ENCODE measurements at regions not wholly inside any gene's neighbourhood (a gene's known extent, or its start where the extent isn't known, plus 50 kb on each side); places are given as distances from the start of the nearest gene placed in this dataset.

- Histone ChIP-seq H3K79me2 (ENCODE audit: low read length) (no peaks in the 10 kb centered on the region), H3K4me1 (ENCODE audit: insufficient read depth, low read length) (no peaks in the 10 kb centered on the region), H3K9me2 (replicated peaks; ENCODE audit: low read length) (no peaks in the 10 kb centered on the region), H3K4me2 (ENCODE audit: low read length) (no peak overlapping the region), H3K4me3 (ENCODE audit: low read length) (no peak overlapping the region), H3K36me3 (ENCODE audit: low read depth, low read length) (no peaks in the 10 kb centered on the region), H3K9me3 (ENCODE audit: low read length) (no peaks in the 10 kb centered on the region), H3K27me3 (ENCODE audit: low read length) (no peaks in the 10 kb centered on the region), H4K20me1 (ENCODE audit: low read length) (no peaks in the 10 kb centered on the region), H2AFZ (ENCODE audit: low read length) (no peak overlapping the region), H3K27ac (ENCODE audit: low read length) (no peak overlapping the region), H3K9ac (ENCODE audit: low read length) (no peak overlapping the region), H3F3A (ENCODE audit: low read length, unreplicated experiment) (no peaks in the 10 kb centered on the region)
- no peak for TF ChIP-seq EZH2 (IDR thresholded peaks at IDR 0.05; ENCODE audit: low read length, unreplicated experiment)
- no peak for TF ChIP-seq EZH2phosphoT487 (IDR thresholded peaks at IDR 0.05; ENCODE audit: borderline replicate concordance, low read length)
- no peak for TF ChIP-seq CTCF (conservative IDR thresholded peaks at IDR 0.05; ENCODE audit: low read depth, low read length)
- CTCF ChIA-PET: no interaction called here
- BruUV-seq (replicated peaks): no TSS peak
- no peak for DNase-seq
- intact Hi-C loops (cut with micrococcal nuclease): no loop called here
- POLR2A ChIA-PET (ENCODE audit: unreplicated experiment): no interaction called here
- ATAC-seq: no peak
Measured at GRCh38 chr18:55111271-55111670, 152.0 kb upstream of the CCDC68 start.

GRCh38 chr18:55110436-55110835 lies 151.2 kb upstream of the CCDC68 start:
- ChIA-PET POLR2A (ENCODE audit: unreplicated experiment) (no interaction called here), CTCF (no interaction called here)
- no peak overlapping the region for H3K9ac ChIP-seq (ENCODE audit: low read length)
- no peak overlapping the region for H2AFZ ChIP-seq (ENCODE audit: low read length)
- H3K79me2 ChIP-seq (ENCODE audit: low read length): no peaks in the 10 kb centered on the region
- H3K36me3 ChIP-seq (ENCODE audit: low read depth, low read length): no peaks in the 10 kb centered on the region
- no peak overlapping the region for H3K27ac ChIP-seq (ENCODE audit: low read length)
- TF ChIP-seq CTCF (conservative IDR thresholded peaks at IDR 0.05; ENCODE audit: low read depth, low read length): no peak
- TF ChIP-seq EZH2phosphoT487 (IDR thresholded peaks at IDR 0.05; ENCODE audit: borderline replicate concordance, low read length): no peak
- no peak for TF ChIP-seq EZH2 (IDR thresholded peaks at IDR 0.05; ENCODE audit: low read length, unreplicated experiment)
- no peaks in the 10 kb centered on the region for H3F3A ChIP-seq (ENCODE audit: low read length, unreplicated experiment)
- H3K27me3 ChIP-seq (ENCODE audit: low read length): no peaks in the 10 kb centered on the region
- ATAC-seq (no peak), DNase-seq (no peak)
- intact Hi-C loops (cut with micrococcal nuclease): no loop called here
- no peaks in the 10 kb centered on the region for H3K9me3 ChIP-seq (ENCODE audit: low read length)
- BruUV-seq (replicated peaks): no TSS peak
- H3K4me2 ChIP-seq (ENCODE audit: low read length): no peak overlapping the region
- H3K9me2 ChIP-seq (replicated peaks; ENCODE audit: low read length): no peaks in the 10 kb centered on the region
- H4K20me1 ChIP-seq (ENCODE audit: low read length): no peaks in the 10 kb centered on the region
- H3K4me3 ChIP-seq (ENCODE audit: low read length): no peak overlapping the region
- H3K4me1 ChIP-seq (ENCODE audit: insufficient read depth, low read length): no peaks in the 10 kb centered on the region

- Histone ChIP-seq H3K9ac (ENCODE audit: low read length) (no peak overlapping the region), H3K79me2 (ENCODE audit: low read length) (no peaks in the 10 kb centered on the region), H3F3A (ENCODE audit: low read length, unreplicated experiment) (no peaks in the 10 kb centered on the region), H3K9me3 (ENCODE audit: low read length) (no peaks in the 10 kb centered on the region), H3K4me3 (ENCODE audit: low read length) (no peak overlapping the region), H4K20me1 (ENCODE audit: low read length) (no peaks in the 10 kb centered on the region), H3K4me1 (ENCODE audit: insufficient read depth, low read length) (no peaks in the 10 kb centered on the region), H2AFZ (ENCODE audit: low read length) (no peak overlapping the region), H3K27ac (ENCODE audit: low read length) (no peak overlapping the region), H3K9me2 (replicated peaks; ENCODE audit: low read length) (no peaks in the 10 kb centered on the region), H3K4me2 (ENCODE audit: low read length) (no peak overlapping the region), H3K27me3 (ENCODE audit: low read length) (no peaks in the 10 kb centered on the region), H3K36me3 (ENCODE audit: low read depth, low read length) (no peaks in the 10 kb centered on the region)
- intact Hi-C loops (cut with micrococcal nuclease): no loop called here
- TF ChIP-seq CTCF (conservative IDR thresholded peaks at IDR 0.05; ENCODE audit: low read depth, low read length) (no peak), EZH2phosphoT487 (IDR thresholded peaks at IDR 0.05; ENCODE audit: borderline replicate concordance, low read length) (no peak), EZH2 (IDR thresholded peaks at IDR 0.05; ENCODE audit: low read length, unreplicated experiment) (no peak)
- ATAC-seq (no peak), DNase-seq (no peak)
- CTCF ChIA-PET: no interaction called here
- BruUV-seq (replicated peaks): no TSS peak
- POLR2A ChIA-PET (ENCODE audit: unreplicated experiment): no interaction called here
Measured at GRCh38 chr18:55109818-55110414, 150.7 kb upstream of the CCDC68 start.
